ENCODE measurements at regions not wholly inside any gene's neighbourhood (a gene's known extent, or its start where the extent isn't known, plus 50 kb on each side); places are given as distances from the start of the nearest gene placed in this dataset.
"Not testable (repeated sequence)": the region's sequence is repeated elsewhere in the genome, so short reads cannot be mapped to it uniquely, and the experiment has no call there.

DNA sequence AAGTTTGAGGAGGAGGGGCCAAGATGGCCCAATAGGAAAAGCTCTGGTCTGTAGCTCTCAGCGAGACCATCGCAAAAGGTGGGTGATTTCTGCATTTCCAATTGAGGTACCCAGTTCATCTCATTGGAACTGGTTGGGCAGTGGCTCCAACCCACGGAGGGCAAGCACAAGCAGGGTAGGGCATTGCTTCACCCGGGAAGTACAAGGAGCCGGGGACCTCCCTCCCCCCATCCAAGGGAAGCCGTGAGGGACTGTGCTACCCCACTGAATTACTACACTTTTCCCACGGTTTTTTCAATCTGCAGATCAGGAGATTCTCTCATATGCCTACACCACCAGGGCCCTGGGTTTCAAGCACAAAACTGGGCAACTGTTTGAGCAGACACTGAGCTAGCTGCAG lies 58.0 kb upstream of the EFCAB3 start:
- DNase-seq (ENCODE audit: low read depth in 2 of 2): no peak

DNA sequence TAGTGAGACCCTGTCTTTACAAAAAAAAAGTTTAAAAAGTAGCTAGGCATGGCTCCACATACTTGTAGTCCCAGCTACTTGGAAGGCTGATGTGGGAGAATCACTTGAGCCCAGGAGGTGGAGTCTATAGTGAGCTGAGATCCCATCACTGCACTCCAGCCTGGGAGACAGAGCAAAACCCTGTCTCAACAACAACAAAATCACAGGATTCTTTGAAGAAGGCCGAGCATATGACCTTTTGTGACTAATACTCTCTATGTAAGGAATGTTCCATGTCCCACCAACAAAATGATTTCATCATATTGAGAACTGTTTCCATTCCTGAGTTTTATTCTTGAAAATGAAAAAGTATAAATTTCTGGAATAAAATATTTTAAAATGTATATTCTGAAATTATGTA lies 58.9 kb upstream of the EFCAB3 start:
- no peak for DNase-seq (ENCODE audit: low read depth in 2 of 2)

DNA sequence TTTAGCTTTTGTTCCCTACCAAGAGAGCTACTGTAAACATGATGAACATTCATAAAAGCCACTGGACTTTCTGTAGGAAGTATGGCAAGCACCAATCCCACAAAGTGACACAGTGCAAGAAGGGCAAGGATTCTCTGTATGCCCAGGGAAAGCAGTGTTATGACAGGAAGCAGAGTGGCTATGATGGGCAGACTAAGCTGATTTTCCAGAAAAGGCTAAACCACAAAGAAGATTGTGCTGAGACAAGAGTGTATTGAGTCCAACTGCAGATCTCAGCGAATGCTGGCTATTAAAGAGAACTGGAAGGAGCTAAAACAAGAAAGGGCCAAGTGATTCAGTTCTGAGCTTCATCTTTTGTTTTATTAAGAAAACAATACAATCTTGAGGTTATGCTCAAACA lies 60.5 kb upstream of the EFCAB3 start:
- no peak for DNase-seq (ENCODE audit: low read depth in 2 of 2)

DNA sequence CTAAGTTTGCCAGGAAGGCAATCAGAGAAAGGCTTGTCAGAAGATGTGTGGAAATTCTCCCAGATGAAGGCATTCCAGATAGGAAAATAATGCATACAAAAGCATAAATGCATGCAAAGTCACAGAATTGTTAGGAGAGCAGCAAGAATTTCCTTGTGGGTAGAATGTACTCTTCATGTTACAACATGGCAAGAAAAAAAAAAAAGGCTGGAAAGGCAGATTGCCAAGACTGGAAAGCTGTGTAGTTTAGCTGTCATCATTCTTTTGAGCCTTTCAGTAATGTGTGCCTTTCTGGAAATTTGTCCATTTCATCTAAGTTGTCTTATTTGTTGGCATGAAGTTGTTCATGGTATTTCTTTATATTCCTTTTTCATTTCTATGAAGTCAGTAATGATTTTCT lies 71.0 kb upstream of the EFCAB3 start:
- no peak for DNase-seq (ENCODE audit: low read depth in 2 of 2)

DNA sequence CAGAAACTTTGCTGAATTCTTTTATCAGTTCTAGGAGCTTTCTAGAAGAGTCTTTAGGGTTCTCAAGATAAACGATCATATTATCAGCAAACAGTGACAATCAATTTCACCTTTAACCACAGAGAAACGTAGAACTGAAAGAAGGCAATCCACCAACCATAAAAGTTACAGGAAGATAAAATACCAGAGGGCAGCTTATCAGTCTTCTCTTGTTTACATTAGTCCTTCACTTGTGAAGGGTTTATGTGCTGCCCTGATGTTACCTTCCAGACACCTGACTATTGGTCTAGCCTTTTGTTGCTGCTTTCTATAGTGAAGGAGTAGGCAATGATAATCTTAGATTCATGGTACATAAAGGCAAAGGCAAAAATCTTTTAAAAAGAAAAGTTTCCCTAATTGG lies 73.2 kb upstream of the EFCAB3 start:
- no peak for DNase-seq (ENCODE audit: low read depth in 2 of 2)

DNA sequence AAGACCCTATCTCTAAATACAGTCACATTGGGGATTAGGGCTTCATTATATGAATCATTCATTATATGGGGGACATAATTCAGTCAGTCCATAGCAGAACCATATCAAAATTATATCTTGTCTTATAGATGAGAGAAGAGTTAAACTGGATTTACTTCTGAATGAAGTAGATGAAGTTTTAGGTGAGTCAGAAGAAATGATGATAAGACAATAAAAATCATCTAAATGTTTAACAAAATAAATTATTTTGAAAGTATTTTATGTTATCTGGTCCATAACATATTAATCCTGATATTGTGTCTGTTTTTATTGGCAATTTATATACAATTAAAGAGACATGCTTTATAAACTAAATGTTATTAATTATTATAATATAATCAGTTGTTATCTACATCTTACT lies 76.9 kb upstream of the EFCAB3 start:
- no peak for DNase-seq (ENCODE audit: low read depth in 2 of 2)

DNA sequence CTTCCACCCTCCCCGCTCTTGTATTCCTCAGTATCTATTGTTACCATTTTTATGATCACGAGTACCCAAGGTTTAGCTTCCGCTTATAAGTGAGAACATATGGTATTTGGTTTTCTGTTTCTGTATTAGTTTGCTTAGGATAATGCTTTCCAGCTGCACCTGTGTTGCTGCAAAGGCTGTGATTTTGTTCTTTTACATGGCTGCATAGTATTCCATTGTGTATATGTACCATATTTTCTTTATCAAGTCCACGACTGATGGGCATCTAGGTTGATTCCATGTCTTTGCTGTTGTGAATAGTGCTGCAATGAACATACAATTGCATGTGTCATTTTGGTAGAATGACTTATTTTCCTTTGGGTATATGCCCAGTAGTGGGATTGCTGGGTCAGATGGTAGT lies 79.7 kb upstream of the EFCAB3 start:
- no peak for DNase-seq (ENCODE audit: low read depth in 2 of 2)

DNA sequence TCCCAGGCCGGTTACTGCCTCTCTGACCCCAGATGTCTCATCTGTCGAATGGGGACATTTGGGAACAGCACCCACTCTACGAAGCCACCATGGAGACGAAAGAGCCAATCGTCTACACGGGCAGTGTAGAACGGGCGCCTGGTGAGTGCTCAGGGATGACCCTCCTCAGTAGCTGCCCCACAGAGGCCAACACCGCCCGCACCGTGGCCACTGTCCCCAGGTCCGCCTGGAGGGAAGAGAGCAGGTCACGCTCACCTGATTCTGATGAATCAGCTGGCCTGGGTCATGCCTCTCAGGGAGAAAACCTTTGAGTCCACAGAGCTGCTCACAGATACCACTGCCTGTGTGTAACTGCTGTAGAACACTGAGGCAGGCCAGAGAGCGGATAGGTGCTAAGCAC lies 105.1 kb upstream of the EFCAB3 start:
- not testable (repeated sequence) for DNase-seq (ENCODE audit: low read depth in 2 of 2)

DNA sequence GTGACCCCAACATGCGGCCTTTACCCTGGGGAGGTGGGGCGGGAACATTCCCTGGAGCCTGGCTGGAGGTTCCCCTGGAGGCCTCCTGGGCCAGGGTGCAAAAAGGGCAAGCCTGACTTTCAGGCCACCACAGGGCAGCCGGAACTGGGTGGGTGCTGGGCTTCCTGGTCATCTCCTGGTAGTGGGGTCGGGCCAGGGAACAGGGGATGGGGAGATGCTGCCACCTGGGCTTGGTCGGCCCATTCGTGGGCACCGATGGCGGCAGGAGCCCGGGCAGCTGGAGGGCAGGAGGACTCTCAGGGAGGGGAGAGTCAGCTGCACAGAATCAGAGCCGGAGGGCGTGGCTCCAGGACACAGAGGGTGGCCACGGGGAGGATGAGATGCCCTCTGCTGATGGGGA lies 112.0 kb upstream of the EFCAB3 start:
- not testable (repeated sequence) for DNase-seq (ENCODE audit: low read depth in 2 of 2)

DNA sequence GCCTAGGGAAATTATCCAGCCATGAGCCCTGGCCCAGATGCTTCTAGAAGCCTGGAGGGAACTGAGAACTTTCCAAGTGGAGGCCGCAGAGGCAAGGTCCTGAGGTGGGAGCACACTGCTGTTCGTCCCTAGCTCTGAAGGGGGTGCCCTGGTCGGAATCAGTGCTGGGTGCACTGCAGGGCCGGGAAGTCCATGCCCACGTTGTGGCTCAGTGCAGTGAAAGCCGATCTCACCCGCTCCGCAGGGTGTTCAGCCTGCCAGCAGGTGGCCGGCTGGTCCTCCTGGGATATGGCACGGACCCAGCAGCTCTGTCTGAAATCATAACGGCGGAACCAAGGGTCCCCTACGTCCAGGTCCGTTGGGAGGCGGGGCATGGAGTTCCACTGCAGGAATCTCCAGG lies 115.4 kb upstream of the EFCAB3 start:
- not testable (repeated sequence) for DNase-seq (ENCODE audit: low read depth in 2 of 2)

DNA sequence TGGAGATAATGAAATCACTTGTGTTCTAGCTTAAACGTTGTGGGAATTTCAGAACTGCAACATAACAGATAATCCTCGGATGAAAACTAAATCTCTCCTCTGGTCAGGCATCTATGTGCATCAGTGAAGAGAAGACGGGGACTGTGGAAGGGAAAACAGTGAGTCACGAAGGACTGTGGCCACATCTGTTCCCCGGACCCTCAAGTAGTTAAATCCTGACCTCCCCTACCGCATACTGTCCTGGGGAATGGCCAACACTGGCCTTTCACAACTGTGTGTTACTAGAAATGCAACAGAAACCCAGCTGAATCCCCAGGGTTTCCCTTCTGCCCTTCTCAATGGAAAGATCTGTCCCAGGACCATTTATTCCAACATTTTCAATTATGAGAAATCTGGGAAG lies 124.6 kb upstream of the EFCAB3 start:
- not testable (repeated sequence) for DNase-seq (ENCODE audit: low read depth in 2 of 2)

DNA sequence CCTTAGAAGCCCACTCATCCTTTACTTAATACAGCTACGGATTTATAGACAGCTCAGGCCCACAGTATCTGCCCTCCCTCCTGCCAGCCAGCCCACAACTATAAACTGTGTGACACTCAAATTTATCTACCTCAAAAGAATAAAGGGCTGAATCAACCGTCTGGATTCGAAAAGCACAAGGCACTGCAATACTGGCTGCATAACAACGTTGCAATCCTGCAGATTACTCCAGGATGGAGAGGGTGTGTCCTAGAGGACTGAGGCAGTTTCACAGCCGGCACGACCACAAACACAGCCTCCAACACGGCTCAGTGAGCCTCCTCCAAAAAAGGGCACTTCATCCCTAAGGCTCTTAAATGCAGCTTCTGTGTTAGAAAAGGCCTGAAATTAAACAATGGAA lies 138.3 kb upstream of the EFCAB3 start:
- not testable (repeated sequence) for DNase-seq (ENCODE audit: low read depth in 2 of 2)

DNA sequence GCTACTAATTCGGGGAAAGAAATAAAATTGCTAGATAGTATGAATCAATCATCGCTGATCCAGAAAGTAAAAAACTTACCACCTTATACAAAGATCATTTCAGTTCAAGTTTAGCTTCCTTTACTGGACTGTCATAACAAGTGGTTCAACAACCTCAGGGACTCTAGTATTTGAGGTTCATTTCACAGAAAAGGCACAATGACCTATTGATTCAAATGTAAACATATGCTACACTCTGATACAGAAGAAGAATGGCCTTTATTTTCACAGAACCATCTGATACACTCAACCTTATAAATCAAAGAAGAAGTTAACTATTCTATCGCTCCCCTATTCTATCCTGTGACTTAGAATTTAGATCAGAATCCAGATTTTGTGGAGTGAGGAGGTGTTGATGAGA lies 140.8 kb upstream of the EFCAB3 start:
- not testable (repeated sequence) for DNase-seq (ENCODE audit: low read depth in 2 of 2)

DNA sequence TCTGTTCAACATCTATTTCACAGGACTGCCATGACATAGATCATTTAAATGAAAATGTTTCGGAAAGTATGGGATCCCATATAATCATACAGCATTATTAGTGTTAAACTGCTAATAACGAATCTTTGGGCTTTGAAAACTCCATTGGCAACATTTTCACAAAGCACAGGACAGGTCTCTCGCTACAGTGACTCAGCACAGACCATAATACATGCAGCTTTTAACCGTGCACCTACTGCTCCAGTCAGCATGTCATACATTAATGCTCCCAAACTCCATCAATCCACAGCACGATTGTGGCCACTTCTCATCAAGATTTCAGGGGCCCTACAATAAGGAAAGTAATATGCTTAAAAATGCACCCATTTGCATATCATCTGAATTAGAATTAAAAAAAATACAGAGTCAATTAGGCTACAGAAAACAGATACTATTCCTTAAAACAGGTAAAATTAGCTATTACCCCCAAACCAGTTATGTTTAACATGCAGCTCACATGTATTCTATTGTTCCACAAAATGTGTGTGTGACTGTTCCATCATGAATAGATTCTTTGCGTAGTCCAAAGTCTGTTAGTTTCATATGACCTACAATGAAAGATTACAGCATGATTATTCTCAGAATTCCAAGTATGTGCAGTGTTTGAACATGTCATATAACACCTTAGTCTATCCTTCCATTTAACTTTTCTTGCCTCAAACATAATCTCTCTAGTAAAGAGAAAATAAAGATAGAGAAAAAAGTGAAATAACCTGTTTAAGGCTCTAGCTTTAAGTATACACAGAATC lies 141.6 kb upstream of the EFCAB3 start:
- DNase-seq (ENCODE audit: low read depth in 2 of 2): not testable (repeated sequence)

DNA sequence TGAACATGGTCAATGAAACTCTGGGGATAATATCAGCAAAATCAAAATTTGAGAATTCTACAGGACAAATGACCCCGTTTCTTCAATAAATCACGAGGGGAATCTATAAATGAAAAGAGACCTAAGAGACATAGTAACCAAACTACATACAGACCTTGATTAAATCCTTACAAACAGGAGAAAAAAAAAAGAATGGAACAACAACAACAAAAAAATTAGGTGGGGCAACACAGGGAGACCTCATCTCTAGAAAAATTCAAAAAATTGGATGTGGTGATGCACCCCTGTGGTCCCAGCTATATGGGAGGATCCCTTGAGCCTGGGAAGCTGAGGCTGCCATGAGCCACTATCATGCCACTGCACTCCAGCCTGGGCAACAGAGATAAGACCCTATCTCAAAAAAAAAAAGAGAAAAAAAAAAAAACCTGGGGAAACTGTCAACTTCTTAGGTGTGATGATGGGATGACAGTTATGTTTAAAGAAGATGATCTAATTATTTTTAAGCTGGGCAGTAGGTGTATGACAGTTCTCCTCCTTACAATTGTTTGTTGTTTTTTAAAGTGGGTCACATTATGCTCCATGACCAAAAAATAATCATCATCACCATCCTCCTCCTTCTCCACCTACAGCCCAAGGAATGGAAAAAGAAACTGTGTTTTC lies 146.4 kb upstream of the EFCAB3 start:
- not testable (repeated sequence) for DNase-seq (ENCODE audit: low read depth in 2 of 2)

DNA sequence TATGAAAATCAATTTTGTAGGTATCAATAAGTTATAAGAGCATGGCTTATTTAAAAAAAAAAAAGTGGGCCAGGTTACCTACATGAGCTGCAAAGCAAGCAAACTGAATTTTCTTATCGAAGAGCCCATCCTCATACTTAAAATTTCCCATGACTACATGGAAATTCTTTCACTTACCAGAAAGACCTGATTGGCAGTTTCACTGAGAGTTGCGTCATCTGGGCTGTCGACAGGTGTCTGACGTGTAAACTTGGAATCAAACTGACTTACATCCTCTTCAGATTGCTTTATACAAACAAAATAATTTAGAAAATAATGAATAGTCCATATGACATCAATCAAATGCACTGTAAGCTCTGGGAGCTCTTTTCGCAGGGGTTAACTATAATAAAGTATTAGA lies 149.1 kb upstream of the EFCAB3 start:
- DNase-seq (ENCODE audit: low read depth in 2 of 2): not testable (repeated sequence)

DNA sequence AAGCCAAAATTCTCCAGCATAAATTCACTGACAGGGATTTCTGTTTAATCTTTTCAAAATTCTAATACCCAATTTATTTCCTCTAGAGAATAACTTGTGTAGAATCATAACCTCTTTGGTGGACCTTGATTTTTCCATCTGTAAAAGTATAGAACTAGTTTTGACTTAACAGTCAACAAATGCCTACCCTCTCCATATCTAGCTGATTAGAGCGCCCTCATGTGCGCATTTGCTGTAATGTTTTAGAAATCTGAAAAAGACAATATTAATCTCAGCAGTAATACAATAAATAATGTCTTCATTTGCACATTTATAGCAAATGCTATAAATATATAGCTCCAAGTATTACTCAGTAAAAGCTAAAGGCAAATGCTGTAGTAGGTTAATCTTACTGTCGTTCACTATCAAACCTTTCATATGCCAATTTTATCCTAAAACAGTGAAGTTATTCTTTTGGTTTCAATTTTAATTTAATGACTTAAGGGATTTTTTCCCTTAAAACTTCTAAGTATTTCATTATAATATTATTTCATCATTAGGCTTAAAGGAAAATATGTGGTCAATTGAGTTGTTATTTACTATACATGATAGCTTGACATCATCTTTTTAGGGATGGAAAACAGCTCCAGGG lies 153.6 kb upstream of the EFCAB3 start:
- peak in 1 of 2 donors; percentile 1 for DNase-seq (ENCODE audit: low read depth in 2 of 2)

DNA sequence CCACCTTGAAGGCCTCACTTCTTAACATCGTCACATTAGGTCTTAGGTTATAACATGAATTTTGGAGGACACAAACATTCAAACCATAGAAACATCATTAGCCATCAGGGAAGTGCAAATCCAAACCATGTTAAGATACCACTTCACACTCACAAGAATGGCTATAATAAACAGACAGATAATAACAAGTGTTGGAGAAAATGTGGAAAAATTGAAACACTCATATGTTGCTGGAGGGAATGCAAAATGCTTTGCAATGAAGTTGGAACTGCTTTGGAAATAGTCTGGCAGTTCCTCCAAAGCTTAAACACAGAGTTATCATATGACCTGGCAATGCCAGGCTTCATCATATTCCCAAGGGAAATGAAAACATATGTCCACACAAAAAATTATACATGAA lies 156.8 kb upstream of the EFCAB3 start:
- not testable (repeated sequence) for DNase-seq (ENCODE audit: low read depth in 2 of 2)

DNA sequence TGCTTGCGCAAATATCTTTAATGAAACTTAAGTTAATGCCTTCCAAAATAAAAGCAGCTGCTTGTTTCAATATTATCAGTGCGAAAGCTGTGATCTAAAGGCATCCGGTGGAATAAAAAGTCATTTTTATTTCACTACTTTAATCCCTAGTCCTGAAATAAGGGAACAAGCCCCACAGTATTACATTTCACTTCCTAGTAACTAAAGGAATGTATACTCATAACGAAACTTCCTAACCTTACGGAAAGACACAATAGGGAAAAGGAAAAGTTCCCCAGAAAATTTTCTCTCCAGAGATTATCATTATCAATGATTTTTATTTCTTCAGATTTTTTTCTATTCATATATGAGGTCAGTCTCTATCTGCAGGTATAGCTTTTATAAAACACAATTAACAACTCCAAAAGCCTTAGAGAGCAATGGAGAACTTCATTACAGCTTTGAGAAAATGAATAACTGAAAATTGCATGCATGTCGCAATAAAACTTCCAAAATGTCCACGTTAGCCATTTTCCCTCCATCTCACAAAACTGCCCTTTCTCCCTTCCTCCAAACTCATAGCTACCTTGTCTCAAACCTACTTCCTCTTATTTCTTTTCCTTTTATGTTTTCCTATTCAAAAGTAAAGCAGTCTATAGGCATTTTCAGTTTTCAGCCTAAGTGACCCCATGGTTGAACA lies 154.3 kb upstream of the MED13 start:
- no peak for DNase-seq (ENCODE audit: low read depth in 2 of 2)

DNA sequence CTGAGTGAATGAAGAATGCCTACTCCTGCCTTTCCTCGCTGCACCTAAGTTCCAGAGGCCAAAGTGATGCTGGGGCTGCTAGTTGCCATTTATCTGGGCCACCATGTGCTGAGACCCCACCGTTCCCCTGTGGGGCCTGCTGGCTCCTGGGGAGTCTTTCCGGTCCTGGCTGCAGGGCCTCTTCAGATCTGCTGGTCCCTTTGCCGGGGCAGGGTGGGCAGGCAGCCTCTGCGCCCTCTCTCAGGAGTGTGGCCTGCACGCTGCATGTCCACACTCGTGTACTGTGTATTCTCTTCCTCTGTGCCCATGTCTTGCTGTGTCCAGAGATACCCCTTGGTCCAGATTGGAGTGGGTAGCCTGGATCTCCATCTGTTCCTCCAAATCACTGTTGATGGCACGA lies 151.8 kb upstream of the MED13 start:
- no peak for DNase-seq (ENCODE audit: low read depth in 2 of 2)

DNA sequence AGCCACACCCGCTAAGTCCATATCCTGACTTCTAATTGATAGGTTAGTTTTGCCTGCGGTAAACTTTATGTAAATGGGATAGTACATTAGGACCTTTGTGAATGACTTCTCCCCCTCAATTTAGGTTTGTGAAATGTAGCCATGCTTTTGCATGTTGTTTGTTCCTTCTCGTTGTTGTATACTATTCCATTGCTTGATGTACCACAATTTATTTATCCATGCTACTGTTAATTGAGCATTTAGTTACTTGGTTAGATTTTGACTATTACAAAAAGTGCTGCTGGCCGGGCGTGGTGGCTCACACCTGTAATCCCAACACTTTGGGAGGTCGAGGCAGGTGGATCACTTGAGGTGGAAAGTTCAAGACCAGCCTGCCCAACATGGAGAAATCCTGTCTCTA lies 150.8 kb upstream of the MED13 start:
- DNase-seq (ENCODE audit: low read depth in 2 of 2): not testable (repeated sequence)

DNA sequence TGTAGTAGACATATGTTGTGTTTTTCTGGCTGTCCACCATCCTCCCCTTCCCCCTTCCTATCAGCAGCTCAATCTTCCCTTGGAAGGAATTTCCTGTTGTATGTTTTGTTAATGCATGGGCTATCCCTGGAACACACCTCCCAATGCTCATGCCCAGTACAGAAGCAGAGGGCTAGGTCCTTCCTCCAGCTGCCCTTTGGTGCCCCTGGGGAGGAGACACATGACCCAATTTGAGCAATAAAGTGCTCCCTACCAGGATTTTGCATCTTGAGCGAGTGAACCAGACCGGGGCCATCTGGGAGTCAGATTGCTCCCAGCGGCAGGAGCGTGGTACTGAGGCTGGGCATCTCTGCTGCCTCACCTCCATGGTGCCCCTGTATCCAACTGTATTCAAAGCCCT lies 141.5 kb upstream of the MED13 start:
- no peak for DNase-seq (ENCODE audit: low read depth in 2 of 2)

All from stimulated activated CD4-positive, alpha-beta T cell treated with anti-CD3 and anti-CD28 coated beads, Interleukin-15, amount 100 ng/mL, for 48 hours (primary cell).